ENCODE measurements at regions not wholly inside any gene's neighbourhood (a gene's known extent, or its start where the extent isn't known, plus 50 kb on each side); places are given as distances from the start of the nearest gene placed in this dataset.
"Not testable (repeated sequence)": the region's sequence is repeated elsewhere in the genome, so short reads cannot be mapped to it uniquely, and the experiment has no call there.

- Histone ChIP-seq H3K9ac (ENCODE audit: low read length) (no peak overlapping the region), H3K36me3 (ENCODE audit: control insufficient read depth, insufficient read depth, low read length) (no peaks in the 10 kb centered on the region), H3K27me3 (ENCODE audit: control insufficient read depth, insufficient read depth, low read length) (no peaks in the 10 kb centered on the region), H3K9me3 (ENCODE audit: control insufficient read depth, low read length) (no peaks in the 10 kb centered on the region), H3K4me1 (ENCODE audit: control insufficient read depth, insufficient read depth, low read length) (no peaks in the 10 kb centered on the region), H3K4me3 (ENCODE audit: low read length) (no peak overlapping the region)
Observed at GRCh38 chr4:173669460-173670179, 139.6 kb upstream of the HAND2 start.

- Histone ChIP-seq H3K27me3 (ENCODE audit: control insufficient read depth, insufficient read depth, low read length) (no peaks in the 10 kb centered on the region), H3K4me1 (ENCODE audit: control insufficient read depth, insufficient read depth, low read length) (no peaks in the 10 kb centered on the region), H3K9me3 (ENCODE audit: control insufficient read depth, low read length) (no peaks in the 10 kb centered on the region), H3K9ac (ENCODE audit: low read length) (no peak overlapping the region), H3K4me3 (ENCODE audit: low read length) (no peak overlapping the region), H3K36me3 (ENCODE audit: control insufficient read depth, insufficient read depth, low read length) (no peaks in the 10 kb centered on the region)
Observed at GRCh38 chr4:173661001-173661400, 131.0 kb upstream of the HAND2 start.

GRCh38 chr4:173656898-173657297, 126.9 kb upstream of the HAND2 start:
- no peaks in the 10 kb centered on the region for H3K36me3 ChIP-seq (ENCODE audit: control insufficient read depth, insufficient read depth, low read length)
- H3K27me3 ChIP-seq (ENCODE audit: control insufficient read depth, insufficient read depth, low read length): no peaks in the 10 kb centered on the region
- no peaks in the 10 kb centered on the region for H3K9me3 ChIP-seq (ENCODE audit: control insufficient read depth, low read length)
- H3K4me1 ChIP-seq (ENCODE audit: control insufficient read depth, insufficient read depth, low read length): no peaks in the 10 kb centered on the region
- H3K4me3 ChIP-seq (ENCODE audit: low read length): no peak overlapping the region
- no peak overlapping the region for H3K9ac ChIP-seq (ENCODE audit: low read length)

- Histone ChIP-seq H3K9me3 (ENCODE audit: control insufficient read depth, low read length) (no peaks in the 10 kb centered on the region), H3K36me3 (ENCODE audit: control insufficient read depth, insufficient read depth, low read length) (no peaks in the 10 kb centered on the region), H3K4me3 (ENCODE audit: low read length) (no peak overlapping the region), H3K9ac (ENCODE audit: low read length) (no peak overlapping the region), H3K27me3 (ENCODE audit: control insufficient read depth, insufficient read depth, low read length) (no peaks in the 10 kb centered on the region), H3K4me1 (ENCODE audit: control insufficient read depth, insufficient read depth, low read length) (no peaks in the 10 kb centered on the region)
Observed at GRCh38 chr4:173652283-173652931, 122.4 kb upstream of the HAND2 start.

- H3K9me3 ChIP-seq (ENCODE audit: control insufficient read depth, low read length): no peaks in the 10 kb centered on the region
- no peak overlapping the region for H3K4me3 ChIP-seq (ENCODE audit: low read length)
- H3K27me3 ChIP-seq (ENCODE audit: control insufficient read depth, insufficient read depth, low read length): no peaks in the 10 kb centered on the region
- no peaks in the 10 kb centered on the region for H3K4me1 ChIP-seq (ENCODE audit: control insufficient read depth, insufficient read depth, low read length)
- no peaks in the 10 kb centered on the region for H3K36me3 ChIP-seq (ENCODE audit: control insufficient read depth, insufficient read depth, low read length)
- no peak overlapping the region for H3K9ac ChIP-seq (ENCODE audit: low read length)
Observed at GRCh38 chr4:173651651-173652282, 121.7 kb upstream of the HAND2 start.

- H3K4me3 ChIP-seq (ENCODE audit: low read length): no peak overlapping the region
- no peaks in the 10 kb centered on the region for H3K4me1 ChIP-seq (ENCODE audit: control insufficient read depth, insufficient read depth, low read length)
- no peaks in the 10 kb centered on the region for H3K27me3 ChIP-seq (ENCODE audit: control insufficient read depth, insufficient read depth, low read length)
- H3K9me3 ChIP-seq (ENCODE audit: control insufficient read depth, low read length): no peaks in the 10 kb centered on the region
- no peaks in the 10 kb centered on the region for H3K36me3 ChIP-seq (ENCODE audit: control insufficient read depth, insufficient read depth, low read length)
- no peak overlapping the region for H3K9ac ChIP-seq (ENCODE audit: low read length)
Observed at GRCh38 chr4:173647902-173648301, 117.9 kb upstream of the HAND2 start.

GRCh38 chr4:173642509-173642908, 112.5 kb upstream of the HAND2 start:
- H3K36me3 ChIP-seq (ENCODE audit: control insufficient read depth, insufficient read depth, low read length): no peaks in the 10 kb centered on the region
- no peaks in the 10 kb centered on the region for H3K27me3 ChIP-seq (ENCODE audit: control insufficient read depth, insufficient read depth, low read length)
- no peak overlapping the region for H3K9ac ChIP-seq (ENCODE audit: low read length)
- H3K9me3 ChIP-seq (ENCODE audit: control insufficient read depth, low read length): no peaks in the 10 kb centered on the region
- no peak overlapping the region for H3K4me3 ChIP-seq (ENCODE audit: low read length)
- H3K4me1 ChIP-seq (ENCODE audit: control insufficient read depth, insufficient read depth, low read length): no peaks in the 10 kb centered on the region

GRCh38 chr4:173635395-173635794, 105.4 kb upstream of the HAND2 start:
- Histone ChIP-seq H3K36me3 (ENCODE audit: control insufficient read depth, insufficient read depth, low read length) (no peaks in the 10 kb centered on the region), H3K9me3 (ENCODE audit: control insufficient read depth, low read length) (no peaks in the 10 kb centered on the region), H3K9ac (ENCODE audit: low read length) (no peak overlapping the region), H3K4me3 (ENCODE audit: low read length) (no peak overlapping the region), H3K27me3 (ENCODE audit: control insufficient read depth, insufficient read depth, low read length) (no peaks in the 10 kb centered on the region), H3K4me1 (ENCODE audit: control insufficient read depth, insufficient read depth, low read length) (no peaks in the 10 kb centered on the region)

- no peaks in the 10 kb centered on the region for H3K27me3 ChIP-seq (ENCODE audit: control insufficient read depth, insufficient read depth, low read length)
- H3K9me3 ChIP-seq (ENCODE audit: control insufficient read depth, low read length): no peaks in the 10 kb centered on the region
- no peak overlapping the region for H3K4me3 ChIP-seq (ENCODE audit: low read length)
- no peak overlapping the region for H3K9ac ChIP-seq (ENCODE audit: low read length)
- H3K36me3 ChIP-seq (ENCODE audit: control insufficient read depth, insufficient read depth, low read length): no peaks in the 10 kb centered on the region
- no peaks in the 10 kb centered on the region for H3K4me1 ChIP-seq (ENCODE audit: control insufficient read depth, insufficient read depth, low read length)
Observed at GRCh38 chr4:173626277-173626676, 96.2 kb upstream of the HAND2 start.

- H3K4me3 ChIP-seq (ENCODE audit: low read length); H3K9ac ChIP-seq (ENCODE audit: low read length); H3K4me1 ChIP-seq (ENCODE audit: control insufficient read depth, insufficient read depth, low read length); H3K9me3 ChIP-seq (ENCODE audit: control insufficient read depth, low read length); H3K27me3 ChIP-seq (ENCODE audit: control insufficient read depth, insufficient read depth, low read length); H3K36me3 ChIP-seq (ENCODE audit: control insufficient read depth, insufficient read depth, low read length): not testable (repeated sequence)
Observed at GRCh38 chr4:173618648-173619047, 88.6 kb upstream of the HAND2 start.

GRCh38 chr4:173609158-173609557, 79.1 kb upstream of the HAND2 start:
- Histone ChIP-seq H3K4me1 (ENCODE audit: control insufficient read depth, insufficient read depth, low read length) (no peaks in the 10 kb centered on the region), H3K36me3 (ENCODE audit: control insufficient read depth, insufficient read depth, low read length) (no peaks in the 10 kb centered on the region), H3K9me3 (ENCODE audit: control insufficient read depth, low read length) (no peaks in the 10 kb centered on the region), H3K27me3 (ENCODE audit: control insufficient read depth, insufficient read depth, low read length) (no peaks in the 10 kb centered on the region), H3K9ac (ENCODE audit: low read length) (no peak overlapping the region), H3K4me3 (ENCODE audit: low read length) (no peak overlapping the region)

GRCh38 chr4:173608632-173609031, 78.6 kb upstream of the HAND2 start:
- H3K4me1 ChIP-seq (ENCODE audit: control insufficient read depth, insufficient read depth, low read length); H3K9ac ChIP-seq (ENCODE audit: low read length); H3K27me3 ChIP-seq (ENCODE audit: control insufficient read depth, insufficient read depth, low read length); H3K9me3 ChIP-seq (ENCODE audit: control insufficient read depth, low read length); H3K4me3 ChIP-seq (ENCODE audit: low read length); H3K36me3 ChIP-seq (ENCODE audit: control insufficient read depth, insufficient read depth, low read length): not testable (repeated sequence)
